ENCODE measurements at regions not wholly inside any gene's neighbourhood (a gene's known extent, or its start where the extent isn't known, plus 50 kb on each side); places are given as distances from the start of the nearest gene placed in this dataset.
A peak's percentile ranks its signal among the peaks of the same experiment; 100 is the strongest.

DNA sequence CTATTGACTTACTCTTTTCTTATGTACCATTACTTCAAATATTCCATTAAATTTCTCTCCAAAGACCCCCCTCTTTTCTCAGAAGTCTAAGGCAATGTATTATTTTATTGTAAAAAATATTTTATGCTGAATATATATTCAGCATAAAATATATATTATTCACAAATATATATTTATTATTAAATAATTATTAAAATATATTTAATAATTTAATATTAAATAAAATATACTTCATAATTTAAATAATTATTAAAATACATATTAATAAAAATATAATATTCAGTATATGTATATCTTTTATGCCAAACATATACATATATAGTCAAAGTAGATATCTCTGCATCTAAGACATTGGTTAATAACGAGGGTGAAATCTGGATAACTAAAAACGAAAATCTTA is 418.4 kb downstream of the GASK1B start:
- no peak for DNase-seq (ENCODE audit: low read depth, low spot score)
- TF ChIP-seq, protein P1, sequence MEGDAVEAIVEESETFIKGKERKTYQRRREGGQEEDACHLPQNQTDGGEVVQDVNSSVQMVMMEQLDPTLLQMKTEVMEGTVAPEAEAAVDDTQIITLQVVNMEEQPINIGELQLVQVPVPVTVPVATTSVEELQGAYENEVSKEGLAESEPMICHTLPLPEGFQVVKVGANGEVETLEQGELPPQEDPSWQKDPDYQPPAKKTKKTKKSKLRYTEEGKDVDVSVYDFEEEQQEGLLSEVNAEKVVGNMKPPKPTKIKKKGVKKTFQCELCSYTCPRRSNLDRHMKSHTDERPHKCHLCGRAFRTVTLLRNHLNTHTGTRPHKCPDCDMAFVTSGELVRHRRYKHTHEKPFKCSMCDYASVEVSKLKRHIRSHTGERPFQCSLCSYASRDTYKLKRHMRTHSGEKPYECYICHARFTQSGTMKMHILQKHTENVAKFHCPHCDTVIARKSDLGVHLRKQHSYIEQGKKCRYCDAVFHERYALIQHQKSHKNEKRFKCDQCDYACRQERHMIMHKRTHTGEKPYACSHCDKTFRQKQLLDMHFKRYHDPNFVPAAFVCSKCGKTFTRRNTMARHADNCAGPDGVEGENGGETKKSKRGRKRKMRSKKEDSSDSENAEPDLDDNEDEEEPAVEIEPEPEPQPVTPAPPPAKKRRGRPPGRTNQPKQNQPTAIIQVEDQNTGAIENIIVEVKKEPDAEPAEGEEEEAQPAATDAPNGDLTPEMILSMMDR (IDR thresholded peaks at IDR 0.05; ENCODE audit: low read depth, low read length): no peak
- in situ Hi-C loops (cut with HindIII; ENCODE audit: low sequenced_read_pairs): no loop called here
- H3K4me3 ChIP-seq (ENCODE audit: low read depth, low read length): no peak overlapping the region

DNA sequence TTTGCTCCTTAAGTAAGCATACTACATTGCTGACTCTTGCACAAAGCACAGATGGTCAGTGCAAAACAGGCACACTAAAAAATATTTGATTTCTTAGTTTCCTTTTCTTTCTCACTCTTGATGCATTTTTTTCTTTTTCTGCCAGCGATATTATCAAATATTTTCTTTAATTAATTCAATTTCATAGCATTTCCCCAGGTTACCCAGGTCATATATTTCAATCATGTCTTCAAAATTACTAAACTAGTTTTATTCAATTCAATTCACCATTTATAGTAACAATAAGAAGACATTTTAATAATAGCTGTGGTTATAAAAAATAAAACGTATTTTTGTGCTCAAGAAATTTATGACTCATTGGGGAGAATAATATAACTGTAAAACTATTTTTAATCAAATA is 421.2 kb downstream of the GASK1B start:
- in situ Hi-C loops (cut with HindIII; ENCODE audit: low sequenced_read_pairs): no loop called here
- DNase-seq (ENCODE audit: low read depth, low spot score): no peak
- TF ChIP-seq, protein P1 (IDR thresholded peaks at IDR 0.05; ENCODE audit: low read depth, low read length): no peak
- no peak overlapping the region for H3K4me3 ChIP-seq (ENCODE audit: low read depth, low read length)

DNA sequence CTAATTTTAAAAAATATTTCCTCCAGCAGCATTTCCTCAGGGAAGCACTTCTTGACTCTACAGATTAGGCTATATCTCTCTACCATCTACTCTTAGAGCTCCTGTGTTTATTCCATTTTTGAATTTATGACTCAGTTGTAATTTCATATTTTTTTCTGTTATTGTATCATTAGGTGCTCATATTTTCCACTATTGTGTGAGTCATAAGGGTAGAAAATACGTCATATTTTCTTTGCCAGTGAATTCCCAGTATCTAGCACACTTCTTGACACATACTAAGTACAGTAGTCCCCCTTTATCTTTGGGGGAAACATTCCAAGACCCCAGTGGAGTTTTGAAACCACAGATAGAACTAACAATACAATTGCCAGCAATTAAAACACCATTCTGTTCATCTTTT is 431.2 kb downstream of the GASK1B start:
- DNase-seq (ENCODE audit: low read depth, low spot score): no peak
- TF ChIP-seq, protein P1 (IDR thresholded peaks at IDR 0.05; ENCODE audit: low read depth, low read length): no peak
- in situ Hi-C loops (cut with HindIII; ENCODE audit: low sequenced_read_pairs): no loop called here
- no peak overlapping the region for H3K4me3 ChIP-seq (ENCODE audit: low read depth, low read length)

- H3K4me3 ChIP-seq (ENCODE audit: low read depth, low read length): no peak overlapping the region
- in situ Hi-C loops (cut with HindIII; ENCODE audit: low sequenced_read_pairs): no loop called here
- DNase-seq (ENCODE audit: low read depth, low spot score): peak; percentile 19
- TF ChIP-seq, protein P1 (IDR thresholded peaks at IDR 0.05; ENCODE audit: low read depth, low read length): no peak
Measured at GRCh38 chr4:157739242-157739641, 433.6 kb downstream of the GASK1B start.

GRCh38 chr4:157728215-157728614 is 444.6 kb downstream of the GASK1B start:
- no peak for DNase-seq (ENCODE audit: low read depth, low spot score)
- no peak overlapping the region for H3K4me3 ChIP-seq (ENCODE audit: low read depth, low read length)
- TF ChIP-seq, protein P1 (IDR thresholded peaks at IDR 0.05; ENCODE audit: low read depth, low read length): no peak
- in situ Hi-C loops (cut with HindIII; ENCODE audit: low sequenced_read_pairs): no loop called here

GRCh38 chr4:157727163-157727562 is 445.7 kb downstream of the GASK1B start:
- in situ Hi-C loops (cut with HindIII; ENCODE audit: low sequenced_read_pairs): no loop called here
- TF ChIP-seq, protein P1 (IDR thresholded peaks at IDR 0.05; ENCODE audit: low read depth, low read length): no peak
- no peak overlapping the region for H3K4me3 ChIP-seq (ENCODE audit: low read depth, low read length)
- no peak for DNase-seq (ENCODE audit: low read depth, low spot score)

DNA sequence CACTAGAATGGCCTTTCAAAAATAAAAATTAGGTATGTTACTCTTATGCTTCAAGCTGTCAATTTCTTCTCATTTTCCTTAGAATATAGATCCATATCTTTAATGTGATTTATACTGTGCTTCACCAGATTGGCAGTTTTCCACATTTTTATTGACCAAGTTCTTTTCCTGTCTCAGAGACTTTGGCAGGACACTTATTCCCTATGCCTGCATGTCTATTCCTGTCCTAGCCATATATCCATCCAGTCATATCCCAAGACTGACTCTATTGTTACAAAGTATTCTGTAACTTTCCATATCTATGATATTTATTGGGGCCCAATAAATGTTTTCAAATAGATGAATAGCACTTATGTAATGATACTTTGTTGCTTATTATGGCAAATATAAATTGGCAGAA is 450.7 kb downstream of the GASK1B start:
- no peak overlapping the region for H3K4me3 ChIP-seq (ENCODE audit: low read depth, low read length)
- TF ChIP-seq, protein P1 (IDR thresholded peaks at IDR 0.05; ENCODE audit: low read depth, low read length): no peak
- DNase-seq (ENCODE audit: low read depth, low spot score): no peak
- in situ Hi-C loops (cut with HindIII; ENCODE audit: low sequenced_read_pairs): no loop called here

Data from astrocyte of the spinal cord (primary cell).